GM21447 (cell line): ENCODE measurements at regions not wholly inside any gene's neighbourhood (a gene's known extent, or its start where the extent isn't known, plus 50 kb on each side); places are given as distances from the start of the nearest gene placed in this dataset.
A peak's percentile ranks its signal among the peaks of the same experiment; 100 is the strongest.

Experiments used
- ATAC-seq: cut with Tn5 transposase; IDR thresholded peaks from one replicate; pipeline ENCODE4 v1.9.1; 2021; ENCODE audit not compliant: unreplicated experiment

- ATAC-seq = no peak
These were observed 225.9 kb downstream of the TTLL7 start for GRCh38 chr1:83773059-83773458.

- no peak for ATAC-seq
These were observed 228.6 kb downstream of the TTLL7 start for GRCh38 chr1:83770319-83770661.

GRCh38 chr1:83769594-83770318 lies 229.2 kb downstream of the TTLL7 start:
- ATAC-seq = no peak

GRCh38 chr1:83769072-83769471 lies 229.9 kb downstream of the TTLL7 start:
- no peak for ATAC-seq

GRCh38 chr1:83766241-83766691 lies 232.7 kb downstream of the TTLL7 start:
- ATAC-seq = no peak

- no peak for ATAC-seq
These were observed 233.8 kb downstream of the TTLL7 start for GRCh38 chr1:83765125-83765524.

- ATAC-seq = no peak
These were observed 234.7 kb downstream of the TTLL7 start for GRCh38 chr1:83764209-83764608.

- no peak for ATAC-seq
These were observed 235.4 kb downstream of the TTLL7 start for GRCh38 chr1:83763361-83764095.

GRCh38 chr1:83762416-83762815 lies 236.5 kb downstream of the TTLL7 start:
- ATAC-seq = no peak

GRCh38 chr1:83762039-83762365 lies 236.9 kb downstream of the TTLL7 start:
- ATAC-seq = no peak

GRCh38 chr1:83761167-83762038 lies 237.5 kb downstream of the TTLL7 start:
- ATAC-seq = peak; percentile 99

- no peak for ATAC-seq
These were observed 238.5 kb downstream of the TTLL7 start for GRCh38 chr1:83760226-83761021.

- ATAC-seq = no peak
These were observed 241.8 kb downstream of the TTLL7 start for GRCh38 chr1:83756984-83757717.

GRCh38 chr1:83751602-83752001 lies 247.3 kb downstream of the TTLL7 start:
- ATAC-seq = no peak

GRCh38 chr1:83750201-83750600 lies 248.7 kb downstream of the TTLL7 start:
- no peak for ATAC-seq

GRCh38 chr1:83747853-83748482 lies 251.0 kb downstream of the TTLL7 start:
- ATAC-seq = no peak

GRCh38 chr1:83746234-83746633 lies 252.7 kb downstream of the TTLL7 start:
- ATAC-seq = no peak

- no peak for ATAC-seq
These were observed 256.5 kb downstream of the TTLL7 start for GRCh38 chr1:83742446-83742845.

- no peak for ATAC-seq
These were observed 257.2 kb downstream of the TTLL7 start for GRCh38 chr1:83741770-83742169.

- no peak for ATAC-seq
These were observed 257.6 kb downstream of the TTLL7 start for GRCh38 chr1:83741348-83741747.
